ENCODE measurements at regions not wholly inside any gene's neighbourhood (a gene's known extent, or its start where the extent isn't known, plus 50 kb on each side); places are given as distances from the start of the nearest gene placed in this dataset.

GRCh38 chr13:50670272-50670671, 173.2 kb downstream of the DLEU7 start:
- Histone ChIP-seq H3K36me3 (ENCODE audit: low read depth) (no peaks in the 10 kb centered on the region), H3K27me3 (replicated peaks; ENCODE audit: insufficient read depth) (no peaks in the 10 kb centered on the region), H3K4me1 (ENCODE audit: insufficient read depth) (peaks cover 20% of the 10 kb centered on the region), H3K4me3 (no peak overlapping the region), H3K79me2 (ENCODE audit: insufficient read depth) (no peaks in the 10 kb centered on the region), H3K9me3 (ENCODE audit: low read depth) (no peaks in the 10 kb centered on the region), H3F3A (ENCODE audit: insufficient read depth) (peaks cover 12% of the 10 kb centered on the region; the same call in 1 of the 2 replicates), H4K20me1 (ENCODE audit: insufficient read depth) (no peaks in the 10 kb centered on the region), H3K27ac (no peak overlapping the region), H3K4me2 (ENCODE audit: unreplicated experiment) (no peak overlapping the region), H3K9me2 (ENCODE audit: insufficient read depth) (no peaks in the 10 kb centered on the region), H3K9ac (no peak overlapping the region), H2AFZ (no peak overlapping the region)
- no peak for TF ChIP-seq EZH2 (IDR thresholded peaks at IDR 0.05; ENCODE audit: insufficient read depth, poor library complexity, severe bottlenecking)
- in situ Hi-C loops (cut with MboI), result no loop called here
- 97 to 98% methylated on average over 8 of the region's 8 CpGs for WGBS, 2 experiments (ENCODE audit: low coverage in 1 of 2, low lambda C conversion rate in 2 of 2, missing lambda C conversion rate in 2 of 2)
- no peak for DNase-seq

- Histone ChIP-seq H3K9me3 (ENCODE audit: low read depth) (no peaks in the 10 kb centered on the region), H3F3A (ENCODE audit: insufficient read depth) (peaks cover 12% of the 10 kb centered on the region; the same call in 1 of the 2 replicates), H4K20me1 (ENCODE audit: insufficient read depth) (no peaks in the 10 kb centered on the region), H3K27ac (no peak overlapping the region), H3K27me3 (replicated peaks; ENCODE audit: insufficient read depth) (no peaks in the 10 kb centered on the region), H3K9ac (no peak overlapping the region), H3K4me3 (no peak overlapping the region), H2AFZ (no peak overlapping the region; the same call in 1 of the 2 replicates), H3K36me3 (ENCODE audit: low read depth) (no peaks in the 10 kb centered on the region), H3K79me2 (ENCODE audit: insufficient read depth) (no peaks in the 10 kb centered on the region), H3K4me2 (ENCODE audit: unreplicated experiment) (no peak overlapping the region), H3K4me1 (ENCODE audit: insufficient read depth) (peaks cover 22% of the 10 kb centered on the region), H3K9me2 (ENCODE audit: insufficient read depth) (no peaks in the 10 kb centered on the region)
- 59 to 61% methylated on average over 4 of the region's 4 CpGs for WGBS, 2 experiments (ENCODE audit: low coverage in 1 of 2, low lambda C conversion rate in 2 of 2, missing lambda C conversion rate in 2 of 2)
- TF ChIP-seq EZH2phosphoT487 (IDR thresholded peaks at IDR 0.05; ENCODE audit: insufficient read depth, low read depth) (no peak), EZH2 (IDR thresholded peaks at IDR 0.05; ENCODE audit: insufficient read depth, poor library complexity, severe bottlenecking) (no peak)
- in situ Hi-C loops (cut with MboI), result no loop called here
- no peak for DNase-seq
These were observed 172.5 kb downstream of the DLEU7 start for GRCh38 chr13:50670847-50671496.

- H3K4me2 ChIP-seq (ENCODE audit: unreplicated experiment), result no peak overlapping the region
- H3K4me3 ChIP-seq, result no peak overlapping the region
- H3K9me2 ChIP-seq (ENCODE audit: insufficient read depth), result no peaks in the 10 kb centered on the region
- H3K9me3 ChIP-seq (ENCODE audit: low read depth), result no peaks in the 10 kb centered on the region
- no peaks in the 10 kb centered on the region for H4K20me1 ChIP-seq (ENCODE audit: insufficient read depth)
- H3K27ac ChIP-seq, result no peak overlapping the region
- no peak overlapping the region; the same call in 1 of the 2 replicates for H2AFZ ChIP-seq
- H3K36me3 ChIP-seq (ENCODE audit: low read depth), result no peaks in the 10 kb centered on the region
- 36 to 40% methylated on average over 3 of the region's 3 CpGs for WGBS, 2 experiments (ENCODE audit: low coverage in 1 of 2, low lambda C conversion rate in 2 of 2, missing lambda C conversion rate in 2 of 2)
- no peak overlapping the region for H3K9ac ChIP-seq
- DNase-seq, result peak; percentile 10
- peaks cover 27% of the 10 kb centered on the region for H3K4me1 ChIP-seq (ENCODE audit: insufficient read depth)
- H3K27me3 ChIP-seq (replicated peaks; ENCODE audit: insufficient read depth), result no peaks in the 10 kb centered on the region
- in situ Hi-C loops (cut with MboI), result no loop called here
- TF ChIP-seq EZH2 (IDR thresholded peaks at IDR 0.05; ENCODE audit: insufficient read depth, poor library complexity, severe bottlenecking) (no peak), EZH2phosphoT487 (IDR thresholded peaks at IDR 0.05; ENCODE audit: insufficient read depth, low read depth) (no peak)
- peaks cover 15% of the 10 kb centered on the region for H3F3A ChIP-seq (ENCODE audit: insufficient read depth)
- no peaks in the 10 kb centered on the region for H3K79me2 ChIP-seq (ENCODE audit: insufficient read depth)
These were observed 172.0 kb downstream of the DLEU7 start for GRCh38 chr13:50671497-50671850.

GRCh38 chr13:50672025-50672424, 171.5 kb downstream of the DLEU7 start:
- H3K9me3 ChIP-seq (ENCODE audit: low read depth), result no peaks in the 10 kb centered on the region
- in situ Hi-C loops (cut with MboI), result no loop called here
- no peaks in the 10 kb centered on the region for H4K20me1 ChIP-seq (ENCODE audit: insufficient read depth)
- no peaks in the 10 kb centered on the region for H3K36me3 ChIP-seq (ENCODE audit: low read depth)
- H3K79me2 ChIP-seq (ENCODE audit: insufficient read depth), result no peaks in the 10 kb centered on the region
- no peak overlapping the region for H3K27ac ChIP-seq
- H3K4me2 ChIP-seq (ENCODE audit: unreplicated experiment), result no peak overlapping the region
- DNase-seq, result peak; percentile 30
- no peaks in the 10 kb centered on the region for H3K9me2 ChIP-seq (ENCODE audit: insufficient read depth)
- peaks cover 20% of the 10 kb centered on the region for H3F3A ChIP-seq (ENCODE audit: insufficient read depth)
- no peak for TF ChIP-seq EZH2phosphoT487 (IDR thresholded peaks at IDR 0.05; ENCODE audit: insufficient read depth, low read depth)
- no peak for TF ChIP-seq EZH2 (IDR thresholded peaks at IDR 0.05; ENCODE audit: insufficient read depth, poor library complexity, severe bottlenecking)
- peaks cover 32% of the 10 kb centered on the region for H3K4me1 ChIP-seq (ENCODE audit: insufficient read depth)
- H3K27me3 ChIP-seq (replicated peaks; ENCODE audit: insufficient read depth), result no peaks in the 10 kb centered on the region
- H3K9ac ChIP-seq, result no peak overlapping the region
- no peak overlapping the region for H2AFZ ChIP-seq
- H3K4me3 ChIP-seq, result no peak overlapping the region

GRCh38 chr13:50675651-50676050, 167.8 kb downstream of the DLEU7 start:
- Histone ChIP-seq H3K36me3 (ENCODE audit: low read depth) (no peaks in the 10 kb centered on the region), H3K27me3 (replicated peaks; ENCODE audit: insufficient read depth) (no peaks in the 10 kb centered on the region), H3K4me3 (no peak overlapping the region), H3K4me2 (ENCODE audit: unreplicated experiment) (no peak overlapping the region), H3K4me1 (ENCODE audit: insufficient read depth) (peaks cover 66% of the 10 kb centered on the region), H4K20me1 (ENCODE audit: insufficient read depth) (no peaks in the 10 kb centered on the region), H3K9me3 (ENCODE audit: low read depth) (no peaks in the 10 kb centered on the region), H3F3A (ENCODE audit: insufficient read depth) (peaks cover 52% of the 10 kb centered on the region), H3K9me2 (ENCODE audit: insufficient read depth) (no peaks in the 10 kb centered on the region), H2AFZ (no peak overlapping the region), H3K9ac (no peak overlapping the region), H3K27ac (no peak overlapping the region), H3K79me2 (ENCODE audit: insufficient read depth) (no peaks in the 10 kb centered on the region)
- TF ChIP-seq EZH2phosphoT487 (IDR thresholded peaks at IDR 0.05; ENCODE audit: insufficient read depth, low read depth), result no peak
- TF ChIP-seq EZH2 (IDR thresholded peaks at IDR 0.05; ENCODE audit: insufficient read depth, poor library complexity, severe bottlenecking), result no peak
- WGBS, 2 experiments (ENCODE audit: low coverage in 1 of 2, low lambda C conversion rate in 2 of 2, missing lambda C conversion rate in 2 of 2), result 98 to 99% methylated on average over 4 of the region's 4 CpGs
- in situ Hi-C loops (cut with MboI), result no loop called here
- no peak for DNase-seq

All from GM23248 (cell line).